H1 (cell line): ENCODE measurements at regions not wholly inside any gene's neighbourhood (a gene's known extent, or its start where the extent isn't known, plus 50 kb on each side); places are given as distances from the start of the nearest gene placed in this dataset.

Source experiments
- BCL11A ChIP-seq, 2 experiments: IDR thresholded peaks; one replicate each; pipeline ENCODE4 v1.6.1; 2011; ENCODE audit warnings: low read depth in 2 of 2, low read length in 2 of 2, mild to moderate bottlenecking in 2 of 2
- CEBPB ChIP-seq: IDR thresholded peaks from 2 replicates; pipeline ENCODE4 v1.6.1; 2012; ENCODE audit warnings: low read depth, low read length
- CTBP2 ChIP-seq: IDR thresholded peaks from 2 replicates; pipeline ENCODE4 v1.7.0; 2011; ENCODE audit warnings: borderline replicate concordance, mild to moderate bottlenecking, moderate library complexity, mixed read lengths, low read length; ENCODE audit not compliant: insufficient read depth, insufficient read length
- EP300 ChIP-seq, 2 experiments: IDR thresholded peaks; 1 replicate in 1 of 2; 2 replicates in 1 of 2; pipeline ENCODE4 v1.6.1; 2011 to 2012; ENCODE audit warnings: low read depth in 2 of 2, low read length in 2 of 2, mild to moderate bottlenecking in 2 of 2, borderline replicate concordance in 1 of 2, inconsistent platforms in 1 of 2, moderate library complexity in 1 of 2
- EZH2 ChIP-seq: fragments of 200-600 bp; sonication (generic); IDR thresholded peaks from 2 replicates; pipeline ENCODE4 v1.7.1; 2012; ENCODE audit warnings: low read depth, mild to moderate bottlenecking, moderate library complexity, low read length, inconsistent platforms; ENCODE audit not compliant: severe bottlenecking
- POLR2AphosphoS5 ChIP-seq: IDR thresholded peaks from 2 replicates; pipeline ENCODE4 v1.6.1; 2011; ENCODE audit warnings: low read depth, low read length
- POU5F1 ChIP-seq: IDR thresholded peaks from 2 replicates; pipeline ENCODE4 v1.6.1; 2011; ENCODE audit warnings: low read depth, mild to moderate bottlenecking, low read length, moderate library complexity
- RNF2 ChIP-seq: fragments of 200-900, 300-1000 bp; sonication (generic); IDR thresholded peaks from 2 replicates; pipeline ENCODE4 v1.7.1; 2016; ENCODE audit warnings: borderline replicate concordance, low read depth, mild to moderate bottlenecking, antibody characterized with exemption, low read length; ENCODE audit not compliant: poor library complexity, severe bottlenecking; ENCODE audit errors: missing control alignments
- SRF ChIP-seq: IDR thresholded peaks from 2 replicates; pipeline ENCODE4 v1.6.1; 2011; ENCODE audit warnings: mild to moderate bottlenecking, low read depth, low read length, moderate library complexity
- TAF7 ChIP-seq: optimal IDR thresholded peaks from 2 replicates; pipeline ENCODE3; 2011; ENCODE audit warnings: low read depth, mild to moderate bottlenecking, inconsistent platforms, low read length, moderate library complexity, borderline replicate concordance
- TCF12 ChIP-seq: IDR thresholded peaks from 2 replicates; pipeline ENCODE4 v1.6.1; 2011; ENCODE audit warnings: low read depth, mild to moderate bottlenecking, low read length
- TF ChIP-seq, protein P1 (sequence below): fragments of 300-600 bp; sonication (generic); IDR thresholded peaks from 2 replicates; pipeline ENCODE4 v1.7.1; 2012; ENCODE audit warnings: low read length, moderate library complexity, mild to moderate bottlenecking, inconsistent platforms; ENCODE audit not compliant: insufficient replicate concordance

DNA sequence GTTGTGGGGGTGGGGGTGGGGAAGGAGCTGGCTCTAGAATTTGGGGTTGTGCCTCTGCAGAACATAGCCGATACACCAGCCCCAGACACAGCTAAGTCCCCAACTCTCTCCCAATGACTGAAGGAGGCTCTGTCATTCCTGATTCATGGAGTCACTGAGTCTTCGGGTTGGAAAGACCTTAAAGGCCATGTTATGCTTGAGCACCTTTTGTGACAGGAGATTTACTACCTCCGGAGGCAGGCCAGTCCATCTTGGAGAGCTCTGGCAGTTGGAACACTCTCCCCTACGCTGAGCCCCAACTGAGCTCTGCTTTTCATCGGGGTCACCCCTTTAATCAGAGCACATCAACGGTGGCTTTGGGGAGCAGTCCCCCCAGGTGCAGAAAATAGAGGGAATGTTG, 284.4 kb upstream of the GJB5 start (continued):
- TF ChIP-seq EZH2 (no peak), BCL11A (IDR thresholded peaks at IDR 0.05; ENCODE audit: low read depth in 2 of 2, low read length in 2 of 2) (no peak), POU5F1 (no peak), CTBP2 (no peak), TAF7 (no peak), TCF12 (no peak), EP300 (IDR thresholded peaks at IDR 0.05; ENCODE audit: borderline replicate concordance in 1 of 2, low read depth in 2 of 2, low read length in 2 of 2) (no peak), SRF (no peak), RNF2 (no peak), POLR2AphosphoS5 (no peak), CEBPB (no peak)
- TF ChIP-seq, protein P1, sequence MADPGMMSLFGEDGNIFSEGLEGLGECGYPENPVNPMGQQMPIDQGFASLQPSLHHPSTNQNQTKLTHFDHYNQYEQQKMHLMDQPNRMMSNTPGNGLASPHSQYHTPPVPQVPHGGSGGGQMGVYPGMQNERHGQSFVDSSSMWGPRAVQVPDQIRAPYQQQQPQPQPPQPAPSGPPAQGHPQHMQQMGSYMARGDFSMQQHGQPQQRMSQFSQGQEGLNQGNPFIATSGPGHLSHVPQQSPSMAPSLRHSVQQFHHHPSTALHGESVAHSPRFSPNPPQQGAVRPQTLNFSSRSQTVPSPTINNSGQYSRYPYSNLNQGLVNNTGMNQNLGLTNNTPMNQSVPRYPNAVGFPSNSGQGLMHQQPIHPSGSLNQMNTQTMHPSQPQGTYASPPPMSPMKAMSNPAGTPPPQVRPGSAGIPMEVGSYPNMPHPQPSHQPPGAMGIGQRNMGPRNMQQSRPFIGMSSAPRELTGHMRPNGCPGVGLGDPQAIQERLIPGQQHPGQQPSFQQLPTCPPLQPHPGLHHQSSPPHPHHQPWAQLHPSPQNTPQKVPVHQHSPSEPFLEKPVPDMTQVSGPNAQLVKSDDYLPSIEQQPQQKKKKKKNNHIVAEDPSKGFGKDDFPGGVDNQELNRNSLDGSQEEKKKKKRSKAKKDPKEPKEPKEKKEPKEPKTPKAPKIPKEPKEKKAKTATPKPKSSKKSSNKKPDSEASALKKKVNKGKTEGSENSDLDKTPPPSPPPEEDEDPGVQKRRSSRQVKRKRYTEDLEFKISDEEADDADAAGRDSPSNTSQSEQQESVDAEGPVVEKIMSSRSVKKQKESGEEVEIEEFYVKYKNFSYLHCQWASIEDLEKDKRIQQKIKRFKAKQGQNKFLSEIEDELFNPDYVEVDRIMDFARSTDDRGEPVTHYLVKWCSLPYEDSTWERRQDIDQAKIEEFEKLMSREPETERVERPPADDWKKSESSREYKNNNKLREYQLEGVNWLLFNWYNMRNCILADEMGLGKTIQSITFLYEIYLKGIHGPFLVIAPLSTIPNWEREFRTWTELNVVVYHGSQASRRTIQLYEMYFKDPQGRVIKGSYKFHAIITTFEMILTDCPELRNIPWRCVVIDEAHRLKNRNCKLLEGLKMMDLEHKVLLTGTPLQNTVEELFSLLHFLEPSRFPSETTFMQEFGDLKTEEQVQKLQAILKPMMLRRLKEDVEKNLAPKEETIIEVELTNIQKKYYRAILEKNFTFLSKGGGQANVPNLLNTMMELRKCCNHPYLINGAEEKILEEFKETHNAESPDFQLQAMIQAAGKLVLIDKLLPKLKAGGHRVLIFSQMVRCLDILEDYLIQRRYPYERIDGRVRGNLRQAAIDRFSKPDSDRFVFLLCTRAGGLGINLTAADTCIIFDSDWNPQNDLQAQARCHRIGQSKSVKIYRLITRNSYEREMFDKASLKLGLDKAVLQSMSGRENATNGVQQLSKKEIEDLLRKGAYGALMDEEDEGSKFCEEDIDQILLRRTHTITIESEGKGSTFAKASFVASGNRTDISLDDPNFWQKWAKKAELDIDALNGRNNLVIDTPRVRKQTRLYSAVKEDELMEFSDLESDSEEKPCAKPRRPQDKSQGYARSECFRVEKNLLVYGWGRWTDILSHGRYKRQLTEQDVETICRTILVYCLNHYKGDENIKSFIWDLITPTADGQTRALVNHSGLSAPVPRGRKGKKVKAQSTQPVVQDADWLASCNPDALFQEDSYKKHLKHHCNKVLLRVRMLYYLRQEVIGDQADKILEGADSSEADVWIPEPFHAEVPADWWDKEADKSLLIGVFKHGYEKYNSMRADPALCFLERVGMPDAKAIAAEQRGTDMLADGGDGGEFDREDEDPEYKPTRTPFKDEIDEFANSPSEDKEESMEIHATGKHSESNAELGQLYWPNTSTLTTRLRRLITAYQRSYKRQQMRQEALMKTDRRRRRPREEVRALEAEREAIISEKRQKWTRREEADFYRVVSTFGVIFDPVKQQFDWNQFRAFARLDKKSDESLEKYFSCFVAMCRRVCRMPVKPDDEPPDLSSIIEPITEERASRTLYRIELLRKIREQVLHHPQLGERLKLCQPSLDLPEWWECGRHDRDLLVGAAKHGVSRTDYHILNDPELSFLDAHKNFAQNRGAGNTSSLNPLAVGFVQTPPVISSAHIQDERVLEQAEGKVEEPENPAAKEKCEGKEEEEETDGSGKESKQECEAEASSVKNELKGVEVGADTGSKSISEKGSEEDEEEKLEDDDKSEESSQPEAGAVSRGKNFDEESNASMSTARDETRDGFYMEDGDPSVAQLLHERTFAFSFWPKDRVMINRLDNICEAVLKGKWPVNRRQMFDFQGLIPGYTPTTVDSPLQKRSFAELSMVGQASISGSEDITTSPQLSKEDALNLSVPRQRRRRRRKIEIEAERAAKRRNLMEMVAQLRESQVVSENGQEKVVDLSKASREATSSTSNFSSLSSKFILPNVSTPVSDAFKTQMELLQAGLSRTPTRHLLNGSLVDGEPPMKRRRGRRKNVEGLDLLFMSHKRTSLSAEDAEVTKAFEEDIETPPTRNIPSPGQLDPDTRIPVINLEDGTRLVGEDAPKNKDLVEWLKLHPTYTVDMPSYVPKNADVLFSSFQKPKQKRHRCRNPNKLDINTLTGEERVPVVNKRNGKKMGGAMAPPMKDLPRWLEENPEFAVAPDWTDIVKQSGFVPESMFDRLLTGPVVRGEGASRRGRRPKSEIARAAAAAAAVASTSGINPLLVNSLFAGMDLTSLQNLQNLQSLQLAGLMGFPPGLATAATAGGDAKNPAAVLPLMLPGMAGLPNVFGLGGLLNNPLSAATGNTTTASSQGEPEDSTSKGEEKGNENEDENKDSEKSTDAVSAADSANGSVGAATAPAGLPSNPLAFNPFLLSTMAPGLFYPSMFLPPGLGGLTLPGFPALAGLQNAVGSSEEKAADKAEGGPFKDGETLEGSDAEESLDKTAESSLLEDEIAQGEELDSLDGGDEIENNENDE = no peak
